ENCODE measurements at regions not wholly inside any gene's neighbourhood (a gene's known extent, or its start where the extent isn't known, plus 50 kb on each side); places are given as distances from the start of the nearest gene placed in this dataset.

- TF ChIP-seq POLR2AphosphoS5 (IDR thresholded peaks at IDR 0.05; ENCODE audit: borderline replicate concordance, low read depth, low read length) (no peak), EZH2 (IDR thresholded peaks at IDR 0.05) (no peak), FOXP2 (optimal IDR thresholded peaks at IDR 0.05; ENCODE audit: control extremely low read depth, extremely low read length, insufficient read depth) (no peak)
Observed at GRCh38 chr12:124177951-124178316, 117.0 kb upstream of the RFLNA start.
